ENCODE measurements at regions not wholly inside any gene's neighbourhood (a gene's known extent, or its start where the extent isn't known, plus 50 kb on each side); places are given as distances from the start of the nearest gene placed in this dataset.
A peak's percentile ranks its signal among the peaks of the same experiment; 100 is the strongest.
"Not testable (repeated sequence)": the region's sequence is repeated elsewhere in the genome, so short reads cannot be mapped to it uniquely, and the experiment has no call there.

- no peak for DNase-seq (ENCODE audit: insufficient read length, low spot score)
- TF ChIP-seq SPI1 (IDR thresholded peaks at IDR 0.05; ENCODE audit: low read depth, low read length) (no peak), POLR2A (IDR thresholded peaks at IDR 0.05; ENCODE audit: low read depth, low read length) (no peak), TAF1 (IDR thresholded peaks at IDR 0.05; ENCODE audit: low read depth, low read length) (no peak), POLR2AphosphoS5 (IDR thresholded peaks at IDR 0.05; ENCODE audit: low read depth, low read length) (no peak), PAX5 (IDR thresholded peaks at IDR 0.05; ENCODE audit: insufficient read depth, low read length, severe bottlenecking) (no peak), POU2F2 (IDR thresholded peaks at IDR 0.05; ENCODE audit: low read depth, low read length) (no peak)
- FAIRE-seq, result no peak
These were observed 308.9 kb upstream of the FOXQ1 start for GRCh38 chr6:1002989-1003388.

- peak; percentile 94 for FAIRE-seq
- TF ChIP-seq POU2F2 (IDR thresholded peaks at IDR 0.05; ENCODE audit: low read depth, low read length), result peak; percentile 20; the same call in 1 of the 2 replicates
- no peak for TF ChIP-seq POLR2A (IDR thresholded peaks at IDR 0.05; ENCODE audit: low read depth, low read length)
- TF ChIP-seq TAF1 (IDR thresholded peaks at IDR 0.05; ENCODE audit: low read depth, low read length), result no peak
- TF ChIP-seq PAX5 (IDR thresholded peaks at IDR 0.05; ENCODE audit: insufficient read depth, low read length, severe bottlenecking), result peak; percentile 54
- TF ChIP-seq SPI1 (IDR thresholded peaks at IDR 0.05; ENCODE audit: low read depth, low read length), result peak; percentile 35; the same call in 1 of the 2 replicates
- DNase-seq (ENCODE audit: insufficient read length, low spot score), result peak; percentile 40
These were observed 308.9 kb upstream of the EXOC2 start for GRCh38 chr6:1001655-1002349.

GRCh38 chr6:999552-999951, 306.6 kb upstream of the EXOC2 start:
- DNase-seq (ENCODE audit: insufficient read length, low spot score), result no peak
- FAIRE-seq, result no peak
- no peak for TF ChIP-seq POLR2AphosphoS5 (IDR thresholded peaks at IDR 0.05; ENCODE audit: low read depth, low read length)
- TF ChIP-seq POU2F2 (IDR thresholded peaks at IDR 0.05; ENCODE audit: low read depth, low read length), result no peak
- TF ChIP-seq PAX5 (IDR thresholded peaks at IDR 0.05; ENCODE audit: insufficient read depth, low read length, severe bottlenecking), result no peak

GRCh38 chr6:998551-998950, 305.6 kb upstream of the EXOC2 start:
- DNase-seq (ENCODE audit: insufficient read length, low spot score) (no peak), FAIRE-seq (no peak)
- TF ChIP-seq POLR2A (IDR thresholded peaks at IDR 0.05; ENCODE audit: low read depth, low read length) (no peak), TAF1 (IDR thresholded peaks at IDR 0.05; ENCODE audit: low read depth, low read length) (no peak), PAX5 (IDR thresholded peaks at IDR 0.05; ENCODE audit: insufficient read depth, low read length, severe bottlenecking) (no peak), POLR2AphosphoS5 (IDR thresholded peaks at IDR 0.05; ENCODE audit: low read depth, low read length) (no peak), SPI1 (IDR thresholded peaks at IDR 0.05; ENCODE audit: low read depth, low read length) (no peak), POU2F2 (IDR thresholded peaks at IDR 0.05; ENCODE audit: low read depth, low read length) (no peak)

GRCh38 chr6:996271-996852, 303.4 kb upstream of the EXOC2 start:
- DNase-seq (ENCODE audit: insufficient read length, low spot score), result no peak
- TF ChIP-seq POLR2AphosphoS5 (IDR thresholded peaks at IDR 0.05; ENCODE audit: low read depth, low read length) (no peak), PAX5 (IDR thresholded peaks at IDR 0.05; ENCODE audit: insufficient read depth, low read length, severe bottlenecking) (no peak), POU2F2 (IDR thresholded peaks at IDR 0.05; ENCODE audit: low read depth, low read length) (no peak), SPI1 (IDR thresholded peaks at IDR 0.05; ENCODE audit: low read depth, low read length) (no peak), POLR2A (IDR thresholded peaks at IDR 0.05; ENCODE audit: low read depth, low read length) (no peak), TAF1 (IDR thresholded peaks at IDR 0.05; ENCODE audit: low read depth, low read length) (no peak)
- no peak for FAIRE-seq

- DNase-seq (ENCODE audit: insufficient read length, low spot score) (no peak), FAIRE-seq (no peak)
- TF ChIP-seq POLR2A (IDR thresholded peaks at IDR 0.05; ENCODE audit: low read depth, low read length) (no peak), POU2F2 (IDR thresholded peaks at IDR 0.05; ENCODE audit: low read depth, low read length) (no peak), SPI1 (IDR thresholded peaks at IDR 0.05; ENCODE audit: low read depth, low read length) (no peak), POLR2AphosphoS5 (IDR thresholded peaks at IDR 0.05; ENCODE audit: low read depth, low read length) (no peak), PAX5 (IDR thresholded peaks at IDR 0.05; ENCODE audit: insufficient read depth, low read length, severe bottlenecking) (no peak), TAF1 (IDR thresholded peaks at IDR 0.05; ENCODE audit: low read depth, low read length) (no peak)
These were observed 298.3 kb upstream of the EXOC2 start for GRCh38 chr6:991192-991591.

GRCh38 chr6:984031-984430, 291.1 kb upstream of the EXOC2 start:
- TF ChIP-seq TAF1 (IDR thresholded peaks at IDR 0.05; ENCODE audit: low read depth, low read length) (no peak), PAX5 (IDR thresholded peaks at IDR 0.05; ENCODE audit: insufficient read depth, low read length, severe bottlenecking) (no peak), SPI1 (IDR thresholded peaks at IDR 0.05; ENCODE audit: low read depth, low read length) (no peak), POU2F2 (IDR thresholded peaks at IDR 0.05; ENCODE audit: low read depth, low read length) (no peak), POLR2AphosphoS5 (IDR thresholded peaks at IDR 0.05; ENCODE audit: low read depth, low read length) (no peak), POLR2A (IDR thresholded peaks at IDR 0.05; ENCODE audit: low read depth, low read length) (no peak)
- FAIRE-seq (no peak), DNase-seq (ENCODE audit: insufficient read length, low spot score) (no peak)

GRCh38 chr6:978937-979685, 286.2 kb upstream of the EXOC2 start:
- FAIRE-seq (no peak), DNase-seq (ENCODE audit: insufficient read length, low spot score) (no peak)
- TF ChIP-seq POU2F2 (IDR thresholded peaks at IDR 0.05; ENCODE audit: low read depth, low read length) (no peak), POLR2A (IDR thresholded peaks at IDR 0.05; ENCODE audit: low read depth, low read length) (no peak), POLR2AphosphoS5 (IDR thresholded peaks at IDR 0.05; ENCODE audit: low read depth, low read length) (no peak), PAX5 (IDR thresholded peaks at IDR 0.05; ENCODE audit: insufficient read depth, low read length, severe bottlenecking) (no peak), SPI1 (IDR thresholded peaks at IDR 0.05; ENCODE audit: low read depth, low read length) (no peak), TAF1 (IDR thresholded peaks at IDR 0.05; ENCODE audit: low read depth, low read length) (no peak)

GRCh38 chr6:977226-977625, 284.3 kb upstream of the EXOC2 start:
- DNase-seq (ENCODE audit: insufficient read length, low spot score); FAIRE-seq: not testable (repeated sequence)
